WTC11 (cell line): ENCODE measurements at regions not wholly inside any gene's neighbourhood (a gene's known extent, or its start where the extent isn't known, plus 50 kb on each side); places are given as distances from the start of the nearest gene placed in this dataset.

Experiments
- ATAC-seq: fragments of 200-7000 bp; cut with Tn5 transposase; 2 replicates; pipeline ENCODE4 v1.10.0; 2021; ENCODE audit warnings: mild to moderate bottlenecking, moderate library complexity
- CTCF ChIA-PET: fragments of 300-600 bp; sonication (Branson Sonifier 250); formaldehyde crosslinking; loops from one replicate; lab custom pipeline; 2021; ENCODE audit warnings: antibody characterized with exemption; lab: Charles Lee
- POLR2A ChIA-PET: fragments of 350-600 bp; sonication (Branson Sonifier 250); formaldehyde crosslinking; loops from one replicate; lab custom pipeline; 2021; ENCODE audit warnings: antibody characterized with exemption; lab: Charles Lee
- DNase-seq: peaks from one replicate; pipeline ENCODE4 v3.0.0; 2021; ENCODE audit warnings: low spot score
- H3K27ac Mint-ChIP-seq: 2 replicates; pipeline ENCODE4 v1.8.0; 2021; ENCODE audit warnings: mixed read lengths
- H3K27me3 Mint-ChIP-seq: 2 replicates; pipeline ENCODE4 v1.8.0; 2021; ENCODE audit warnings: low read depth, mild to moderate bottlenecking, moderate library complexity, mixed read lengths
- H3K36me3 Mint-ChIP-seq: 2 replicates; pipeline ENCODE4 v1.8.0; 2021; ENCODE audit warnings: mixed read lengths
- H3K4me1 Mint-ChIP-seq: 2 replicates; pipeline ENCODE4 v1.8.0; 2022; ENCODE audit warnings: mixed read lengths
- H3K4me3 Mint-ChIP-seq: 2 replicates; pipeline ENCODE4 v1.8.0; 2021; ENCODE audit warnings: mild to moderate bottlenecking, moderate library complexity, mixed read lengths
- H3K9me3 Mint-ChIP-seq: 2 replicates; pipeline ENCODE4 v1.8.0; 2021; ENCODE audit warnings: mixed read lengths
- ARID4B ChIP-seq: sonication (generic); formaldehyde crosslinking; IDR thresholded peaks from 2 replicates; pipeline ENCODE4 v1.8.0; 2023; ENCODE audit warnings: missing genetic modification reagents, mild to moderate bottlenecking, borderline replicate concordance
- ATF1 ChIP-seq: sonication (generic); formaldehyde crosslinking; IDR thresholded peaks from 2 replicates; pipeline ENCODE4 v1.8.1; 2023; ENCODE audit warnings: mild to moderate bottlenecking, moderate library complexity, missing genetic modification reagents
- CBFB ChIP-seq: sonication (generic); formaldehyde crosslinking; IDR thresholded peaks from 2 replicates; pipeline ENCODE4 v1.8.1; 2022; ENCODE audit warnings: mild to moderate bottlenecking, low read depth, missing genetic modification reagents
- CREM ChIP-seq: sonication (generic); formaldehyde crosslinking; IDR thresholded peaks from 2 replicates; pipeline ENCODE4 v1.8.1; 2022; ENCODE audit warnings: mild to moderate bottlenecking, missing genetic modification reagents, moderate library complexity
- CTCF ChIP-seq: fragments of 200-600 bp; IDR thresholded peaks from 2 replicates; pipeline ENCODE4 v1.8.0; 2022; ENCODE audit warnings: antibody characterized with exemption
- EMX1 ChIP-seq: fragments of 250-450 bp; sonication (Bioruptor Pico); IDR thresholded peaks from 2 replicates; pipeline ENCODE4 v1.8.0; 2021; ENCODE audit warnings: mild to moderate bottlenecking
- GTF2I ChIP-seq: fragments of 250-450 bp; sonication (Bioruptor Pico); conservative IDR thresholded peaks from 2 replicates; pipeline ENCODE4 v1.4.0; 2021; ENCODE audit warnings: mild to moderate bottlenecking
- IRF1 ChIP-seq: sonication (generic); formaldehyde crosslinking; IDR thresholded peaks from 2 replicates; pipeline ENCODE4 v1.8.0; 2023; ENCODE audit warnings: missing genetic modification reagents
- KAT7 ChIP-seq: sonication (generic); formaldehyde crosslinking; IDR thresholded peaks from 2 replicates; pipeline ENCODE4 v1.8.1; 2023; ENCODE audit warnings: missing genetic modification reagents, mild to moderate bottlenecking, borderline replicate concordance
- MLX ChIP-seq: sonication (generic); formaldehyde crosslinking; IDR thresholded peaks from 2 replicates; pipeline ENCODE4 v1.8.1; 2023; ENCODE audit warnings: mild to moderate bottlenecking, missing genetic modification reagents, moderate library complexity
- NFE2L1 ChIP-seq: sonication (generic); formaldehyde crosslinking; IDR thresholded peaks from 2 replicates; pipeline ENCODE4 v1.8.1; 2023; ENCODE audit warnings: missing genetic modification reagents
- PRRX2 ChIP-seq: fragments of 250-450 bp; sonication (Bioruptor Pico); IDR thresholded peaks from 2 replicates; pipeline ENCODE4 v1.8.0; 2021; ENCODE audit warnings: mild to moderate bottlenecking
- RELA ChIP-seq: sonication (generic); formaldehyde crosslinking; IDR thresholded peaks from 2 replicates; pipeline ENCODE4 v1.8.1; 2022; ENCODE audit warnings: missing genetic modification reagents, mild to moderate bottlenecking, borderline replicate concordance
- SOX15 ChIP-seq: fragments of 250-450 bp; sonication (Bioruptor Pico); IDR thresholded peaks from 2 replicates; pipeline ENCODE4 v1.9.0; 2021; ENCODE audit warnings: mild to moderate bottlenecking
- SP1 ChIP-seq: sonication (generic); formaldehyde crosslinking; conservative IDR thresholded peaks from 2 replicates; pipeline ENCODE4 v1.8.1; 2022; ENCODE audit warnings: missing genetic modification reagents
- TCF7 ChIP-seq: sonication (generic); formaldehyde crosslinking; IDR thresholded peaks from 2 replicates; pipeline ENCODE4 v1.8.0; 2022; ENCODE audit warnings: mild to moderate bottlenecking, low read depth, missing genetic modification reagents, moderate library complexity
- TEAD4 ChIP-seq: sonication (generic); formaldehyde crosslinking; IDR thresholded peaks from 2 replicates; pipeline ENCODE4 v1.8.0; 2022; ENCODE audit warnings: mild to moderate bottlenecking, missing genetic modification reagents
- USF1 ChIP-seq: sonication (generic); formaldehyde crosslinking; IDR thresholded peaks from 2 replicates; pipeline ENCODE4 v1.8.0; 2022; ENCODE audit warnings: mild to moderate bottlenecking, missing genetic modification reagents
- ZMAT4 ChIP-seq: fragments of 250-450 bp; sonication (Bioruptor Pico); IDR thresholded peaks from 2 replicates; pipeline ENCODE4 v1.9.0; 2021; ENCODE audit warnings: mild to moderate bottlenecking
- ZNF219 ChIP-seq: sonication (generic); formaldehyde crosslinking; IDR thresholded peaks from 2 replicates; pipeline ENCODE4 v1.8.0; 2023; ENCODE audit warnings: missing genetic modification reagents, mild to moderate bottlenecking, borderline replicate concordance
- ZNF232 ChIP-seq: sonication (generic); formaldehyde crosslinking; IDR thresholded peaks from 2 replicates; pipeline ENCODE4 v1.8.0; 2022; ENCODE audit warnings: mild to moderate bottlenecking, missing genetic modification reagents
- ZNF396 ChIP-seq: fragments of 250-450 bp; sonication (Bioruptor Pico); IDR thresholded peaks from 2 replicates; pipeline ENCODE4 v1.8.0; 2021; ENCODE audit warnings: mild to moderate bottlenecking, moderate library complexity, borderline replicate concordance
- ZSCAN18 ChIP-seq: fragments of 250-450 bp; sonication (Bioruptor Pico); IDR thresholded peaks from 2 replicates; pipeline ENCODE4 v2.1.2; 2022; ENCODE audit warnings: mild to moderate bottlenecking, moderate library complexity

GRCh38 chr21:38658511-38658910 is 147.2 kb upstream of the ETS2 start (continued):
- TF ChIP-seq ZSCAN18 (CRISPR knock-in tag) (no peak), ZMAT4 (CRISPR knock-in tag) (no peak), SOX15 (CRISPR knock-in tag) (no peak), TCF7 (CRISPR knock-in tag) (no peak), ZNF232 (no peak), CREM (CRISPR knock-in tag) (no peak), PRRX2 (no peak), NFE2L1 (CRISPR knock-in tag) (no peak), ZNF396 (CRISPR knock-in tag) (no peak), CTCF (no peak), RELA (no peak), USF1 (no peak)

GRCh38 chr21:38659936-38660332 is 145.8 kb upstream of the ETS2 start:
- Mint-ChIP-seq H3K9me3 (no peaks in the 10 kb centered on the region), H3K27ac (no peak overlapping the region), H3K36me3 (no peaks in the 10 kb centered on the region), H3K27me3 (peaks cover 37% of the 10 kb centered on the region), H3K4me3 (peak overlapping the region; percentile 64), H3K4me1 (peaks cover 51% of the 10 kb centered on the region)
- no peak for ATAC-seq
- POLR2A ChIA-PET = no interaction called here
- CTCF ChIA-PET = interaction anchor here (1.2 to 2.4 kb wide), 4 partner anchors 9 to 192 kb away, joined by 3 to 12 read pairs (median 4); no protein-coding TSS in a partner anchor
- no peak for TF ChIP-seq SP1 (CRISPR knock-in tag)
- no peak for TF ChIP-seq GTF2I (CRISPR knock-in tag)
- TF ChIP-seq IRF1 (CRISPR knock-in tag) = no peak
- no peak for TF ChIP-seq TEAD4 (CRISPR knock-in tag)
- TF ChIP-seq MLX (CRISPR knock-in tag) = no peak
- TF ChIP-seq CBFB (CRISPR knock-in tag) = no peak
- TF ChIP-seq RELA = no peak
- no peak for DNase-seq

GRCh38 chr21:38660333-38661196 is 145.2 kb upstream of the ETS2 start:
- ATAC-seq (peak; percentile 52), DNase-seq (peak; percentile 41)
- POLR2A ChIA-PET = no interaction called here
- H3K27ac Mint-ChIP-seq = no peak overlapping the region
- no peaks in the 10 kb centered on the region for H3K36me3 Mint-ChIP-seq
- H3K4me3 Mint-ChIP-seq = peak overlapping the region; percentile 82
- peaks cover 47% of the 10 kb centered on the region for H3K4me1 Mint-ChIP-seq
- H3K27me3 Mint-ChIP-seq = peaks cover 37% of the 10 kb centered on the region
- H3K9me3 Mint-ChIP-seq = no peaks in the 10 kb centered on the region
- CTCF ChIA-PET = interaction anchor here (1.2 to 1.5 kb wide), 4 partner anchors 17 to 193 kb away, joined by 3 to 5 read pairs (median 4); no protein-coding TSS in a partner anchor
- 0 out of 2 replicates have a peak, but pooled peaks have one; percentile 55 for TF ChIP-seq ARID4B (CRISPR knock-in tag)
- TF ChIP-seq KAT7 (CRISPR knock-in tag) = no peak
- TF ChIP-seq ATF1 (CRISPR knock-in tag) = no peak
- TF ChIP-seq EMX1 = 0 out of 2 replicates have a peak, but pooled peaks have one; percentile 52
- 0 out of 2 replicates have a peak, but pooled peaks have one; percentile 27 for TF ChIP-seq CBFB (CRISPR knock-in tag)
- peak; percentile 93 for TF ChIP-seq ZNF219 (CRISPR knock-in tag)
